NCI-H2171 (cell line): ENCODE measurements at regions not wholly inside any gene's neighbourhood (a gene's known extent, or its start where the extent isn't known, plus 50 kb on each side); places are given as distances from the start of the nearest gene placed in this dataset.

Experiments
- DNase-seq: peaks from one replicate; lab custom pipeline; 2025; lab: John Stamatoyannopoulos, UW

GRCh38 chr12:115261691-115262398 lies 577.9 kb upstream of the TBX3 start:
- no peak for DNase-seq

GRCh38 chr12:115260762-115261675 lies 577.0 kb upstream of the TBX3 start:
- no peak for DNase-seq

GRCh38 chr12:115259968-115260747 lies 576.2 kb upstream of the TBX3 start:
- DNase-seq: no peak

- DNase-seq: no peak
Observed at GRCh38 chr12:115257791-115258190, 573.8 kb upstream of the TBX3 start.

GRCh38 chr12:115255962-115256361 lies 572.0 kb upstream of the TBX3 start:
- no peak for DNase-seq

- DNase-seq: no peak
Observed at GRCh38 chr12:115255257-115255656, 571.3 kb upstream of the TBX3 start.

- DNase-seq: no peak
Observed at GRCh38 chr12:115253049-115253448, 569.1 kb upstream of the TBX3 start.

- no peak for DNase-seq
Observed at GRCh38 chr12:115251727-115252126, 567.8 kb upstream of the TBX3 start.

- no peak for DNase-seq
Observed at GRCh38 chr12:115249671-115250278, 565.8 kb upstream of the TBX3 start.

- no peak for DNase-seq
Observed at GRCh38 chr12:115245020-115245419, 561.0 kb upstream of the TBX3 start.

GRCh38 chr12:115243933-115244628 lies 560.1 kb upstream of the TBX3 start:
- DNase-seq: no peak

- no peak for DNase-seq
Observed at GRCh38 chr12:115240251-115240650, 556.3 kb upstream of the TBX3 start.

GRCh38 chr12:115235880-115236279 lies 551.9 kb upstream of the TBX3 start:
- no peak for DNase-seq

GRCh38 chr12:115233891-115234543 lies 550.0 kb upstream of the TBX3 start:
- no peak for DNase-seq

- no peak for DNase-seq
Observed at GRCh38 chr12:115232455-115233156, 548.6 kb upstream of the TBX3 start.

GRCh38 chr12:115230606-115231005 lies 546.6 kb upstream of the TBX3 start:
- no peak for DNase-seq

GRCh38 chr12:115229517-115229916 lies 545.5 kb upstream of the TBX3 start:
- no peak for DNase-seq

GRCh38 chr12:115228434-115228833 lies 544.5 kb upstream of the TBX3 start:
- no peak for DNase-seq

- DNase-seq: no peak
Observed at GRCh38 chr12:115227137-115227615, 543.2 kb upstream of the TBX3 start.

GRCh38 chr12:115225845-115226244 lies 541.9 kb upstream of the TBX3 start:
- no peak for DNase-seq
